GM21786 (cell line): ENCODE measurements at regions not wholly inside any gene's neighbourhood (a gene's known extent, or its start where the extent isn't known, plus 50 kb on each side); places are given as distances from the start of the nearest gene placed in this dataset.
"Not testable (repeated sequence)": the region's sequence is repeated elsewhere in the genome, so short reads cannot be mapped to it uniquely, and the experiment has no call there.

ENCODE experiments used
- ATAC-seq: cut with Tn5 transposase; IDR thresholded peaks from one replicate; pipeline ENCODE4 v1.9.1; 2021; ENCODE audit not compliant: unreplicated experiment

- ATAC-seq, result no peak
Measured at GRCh38 chr4:155478336-155478835, 101.6 kb upstream of the MAP9 start.

GRCh38 chr4:155474758-155475157 is 98.0 kb upstream of the MAP9 start:
- no peak for ATAC-seq

- ATAC-seq, result no peak
Measured at GRCh38 chr4:155473420-155474095, 96.8 kb upstream of the MAP9 start.

- ATAC-seq, result no peak
Measured at GRCh38 chr4:155468282-155468681, 91.5 kb upstream of the MAP9 start.

GRCh38 chr4:155450676-155451075 is 73.9 kb upstream of the MAP9 start:
- no peak for ATAC-seq

GRCh38 chr4:155445306-155445705 is 68.5 kb upstream of the MAP9 start:
- no peak for ATAC-seq

GRCh38 chr4:155444721-155445120 is 68.0 kb upstream of the MAP9 start:
- ATAC-seq, result no peak

GRCh38 chr4:155442267-155443105 is 65.7 kb upstream of the MAP9 start:
- peak; percentile 84 for ATAC-seq

- no peak for ATAC-seq
Measured at GRCh38 chr4:155441475-155441874, 64.7 kb upstream of the MAP9 start.

GRCh38 chr4:155439760-155440159 is 63.0 kb upstream of the MAP9 start:
- not testable (repeated sequence) for ATAC-seq

- no peak for ATAC-seq
Measured at GRCh38 chr4:155434904-155435303, 58.1 kb upstream of the MAP9 start.

- ATAC-seq, result no peak
Measured at GRCh38 chr4:155434366-155434765, 57.6 kb upstream of the MAP9 start.

- no peak for ATAC-seq
Measured at GRCh38 chr4:155433636-155434360, 57.0 kb upstream of the MAP9 start.

GRCh38 chr4:155430895-155431795 is 54.4 kb upstream of the MAP9 start:
- no peak for ATAC-seq

- ATAC-seq, result no peak
Measured at GRCh38 chr4:155428128-155428527, 51.4 kb upstream of the MAP9 start.

GRCh38 chr4:155426953-155427352 is 50.2 kb upstream of the MAP9 start:
- no peak for ATAC-seq
